ENCODE measurements at regions not wholly inside any gene's neighbourhood (a gene's known extent, or its start where the extent isn't known, plus 50 kb on each side); places are given as distances from the start of the nearest gene placed in this dataset.

DNA sequence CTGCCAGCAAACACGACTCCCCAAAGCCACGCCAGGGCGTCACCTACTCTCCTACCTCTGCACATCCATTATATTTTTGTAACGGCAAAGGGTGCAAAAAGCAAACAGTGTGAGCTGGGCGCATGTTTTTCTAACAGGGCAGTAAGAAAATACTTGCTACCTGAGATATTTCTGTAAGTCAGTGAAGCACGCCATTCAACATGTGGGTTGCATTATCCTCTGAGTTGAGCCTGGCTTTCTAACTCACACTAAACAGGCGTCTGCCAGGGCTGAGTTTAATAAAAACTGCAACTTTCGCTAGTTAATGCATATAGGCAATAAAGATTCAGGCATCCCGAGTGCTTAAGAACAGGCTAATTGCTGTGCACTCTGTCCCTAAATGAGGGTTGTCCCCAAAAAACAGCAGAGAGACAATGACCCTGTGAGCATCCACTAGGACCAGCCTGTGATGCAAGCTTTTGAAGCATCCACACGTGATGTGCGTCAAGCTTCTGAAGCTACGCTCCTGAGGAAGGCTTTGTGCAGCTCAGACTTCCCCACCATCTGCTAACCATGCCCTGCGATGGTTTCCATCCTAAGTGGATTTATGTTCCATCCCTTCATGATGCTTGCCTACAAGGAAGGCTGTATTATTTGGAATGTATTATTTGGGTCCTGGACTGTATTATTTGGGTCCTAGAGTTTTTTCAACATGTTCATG lies 70.0 kb upstream of the SIM2 start (continued):
- TF ChIP-seq, protein P1, sequence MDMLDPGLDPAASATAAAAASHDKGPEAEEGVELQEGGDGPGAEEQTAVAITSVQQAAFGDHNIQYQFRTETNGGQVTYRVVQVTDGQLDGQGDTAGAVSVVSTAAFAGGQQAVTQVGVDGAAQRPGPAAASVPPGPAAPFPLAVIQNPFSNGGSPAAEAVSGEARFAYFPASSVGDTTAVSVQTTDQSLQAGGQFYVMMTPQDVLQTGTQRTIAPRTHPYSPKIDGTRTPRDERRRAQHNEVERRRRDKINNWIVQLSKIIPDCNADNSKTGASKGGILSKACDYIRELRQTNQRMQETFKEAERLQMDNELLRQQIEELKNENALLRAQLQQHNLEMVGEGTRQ (IDR thresholded peaks at IDR 0.05; ENCODE audit: borderline replicate concordance, low read depth, low read length) = no peak

DNA sequence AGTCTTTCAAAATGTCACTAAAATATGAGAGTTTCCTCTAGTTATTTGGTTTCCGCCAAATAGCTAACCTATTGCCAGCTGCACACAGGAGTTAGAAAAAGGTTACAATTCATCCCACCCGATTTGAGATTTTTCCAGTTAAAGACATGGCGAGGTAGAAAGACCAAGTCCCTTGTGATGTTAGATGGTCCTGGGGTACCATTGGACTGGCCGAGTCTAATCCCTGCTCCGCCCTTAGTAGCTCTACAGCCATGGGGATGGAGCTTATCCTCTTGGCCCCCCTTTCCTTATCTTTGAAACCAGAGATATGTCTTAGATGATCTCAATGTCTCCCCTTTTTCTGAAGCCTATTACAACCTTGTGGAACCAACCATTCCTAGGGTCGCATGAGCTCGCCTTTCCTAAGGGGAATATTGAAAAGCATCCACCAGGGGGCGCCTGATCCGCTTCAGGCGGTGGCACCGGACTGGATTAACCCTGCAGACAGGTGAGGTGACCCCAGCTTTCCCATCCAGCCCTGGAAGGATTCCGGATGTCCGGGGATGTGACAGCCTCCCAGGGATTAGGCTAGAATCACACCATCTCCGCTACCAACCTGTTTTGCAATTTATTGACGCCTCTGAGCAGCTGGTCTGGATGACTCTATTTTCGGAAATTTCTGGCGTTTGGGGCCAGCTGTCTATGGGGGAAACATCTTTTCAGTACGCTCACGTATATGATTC lies 68.3 kb upstream of the SIM2 start:
- WGBS (ENCODE audit: low lambda C conversion rate) = 39% methylated on average over 16 of the region's 19 CpGs
- no peaks in the 10 kb centered on the region for H4K20me1 ChIP-seq (ENCODE audit: insufficient read depth)
- H3K4me3 ChIP-seq (ENCODE audit: low read depth in 2 of 2, low read length in 1 of 2) = no peak overlapping the region; a peak in 1 of 4 replicates
- no peaks in the 10 kb centered on the region for H3F3A ChIP-seq (replicated peaks; ENCODE audit: insufficient read depth)
- POLR2A ChIA-PET = no interaction called here
- CTCF ChIA-PET = interaction anchor here (0.6 to 2.6 kb wide), 61 partner anchors 9 to 337 kb away, joined by 3 to 20 read pairs (median 4); no protein-coding TSS in a partner anchor
- H3K79me2 ChIP-seq (ENCODE audit: insufficient read depth) = no peaks in the 10 kb centered on the region
- TF ChIP-seq SMC3 (IDR thresholded peaks at IDR 0.05; ENCODE audit: low read depth, low read length) (peak; percentile 60), TCF12 (IDR thresholded peaks at IDR 0.05) (no peak), RAD21 (IDR thresholded peaks at IDR 0.05; ENCODE audit: low read length) (peak; percentile 53)
- TF ChIP-seq, protein P2, sequence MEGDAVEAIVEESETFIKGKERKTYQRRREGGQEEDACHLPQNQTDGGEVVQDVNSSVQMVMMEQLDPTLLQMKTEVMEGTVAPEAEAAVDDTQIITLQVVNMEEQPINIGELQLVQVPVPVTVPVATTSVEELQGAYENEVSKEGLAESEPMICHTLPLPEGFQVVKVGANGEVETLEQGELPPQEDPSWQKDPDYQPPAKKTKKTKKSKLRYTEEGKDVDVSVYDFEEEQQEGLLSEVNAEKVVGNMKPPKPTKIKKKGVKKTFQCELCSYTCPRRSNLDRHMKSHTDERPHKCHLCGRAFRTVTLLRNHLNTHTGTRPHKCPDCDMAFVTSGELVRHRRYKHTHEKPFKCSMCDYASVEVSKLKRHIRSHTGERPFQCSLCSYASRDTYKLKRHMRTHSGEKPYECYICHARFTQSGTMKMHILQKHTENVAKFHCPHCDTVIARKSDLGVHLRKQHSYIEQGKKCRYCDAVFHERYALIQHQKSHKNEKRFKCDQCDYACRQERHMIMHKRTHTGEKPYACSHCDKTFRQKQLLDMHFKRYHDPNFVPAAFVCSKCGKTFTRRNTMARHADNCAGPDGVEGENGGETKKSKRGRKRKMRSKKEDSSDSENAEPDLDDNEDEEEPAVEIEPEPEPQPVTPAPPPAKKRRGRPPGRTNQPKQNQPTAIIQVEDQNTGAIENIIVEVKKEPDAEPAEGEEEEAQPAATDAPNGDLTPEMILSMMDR (IDR thresholded peaks at IDR 0.05) = peak; percentile 75
- no peaks in the 10 kb centered on the region for H3K9me2 ChIP-seq
- peaks cover 0 to 12% of the 10 kb centered on the region in 2 experiments; a peak in 1 of 4 replicates for H3K4me1 ChIP-seq (ENCODE audit: control insufficient read depth in 1 of 2, insufficient read depth in 2 of 2, low read depth in 1 of 2, low read length in 1 of 2)
- no peak overlapping the region for H2AFZ ChIP-seq (ENCODE audit: low read depth)
- no peaks in the 10 kb centered on the region for H3K9me3 ChIP-seq
- no peak overlapping the region for H3K27ac ChIP-seq (ENCODE audit: low read depth in 2 of 2, low read length in 1 of 2)
- peak; percentile 67 for DNase-seq
- H3K27me3 ChIP-seq (ENCODE audit: insufficient read depth) = peaks cover 36% of the 10 kb centered on the region
- no peak overlapping the region for H3K9ac ChIP-seq
- no peak overlapping the region for H3K4me2 ChIP-seq
- H3K36me3 ChIP-seq (replicated peaks in 1 of 2; ENCODE audit: control insufficient read depth in 1 of 2, insufficient read depth in 2 of 2, low read length in 1 of 2) = no peaks in the 10 kb centered on the region

DNA sequence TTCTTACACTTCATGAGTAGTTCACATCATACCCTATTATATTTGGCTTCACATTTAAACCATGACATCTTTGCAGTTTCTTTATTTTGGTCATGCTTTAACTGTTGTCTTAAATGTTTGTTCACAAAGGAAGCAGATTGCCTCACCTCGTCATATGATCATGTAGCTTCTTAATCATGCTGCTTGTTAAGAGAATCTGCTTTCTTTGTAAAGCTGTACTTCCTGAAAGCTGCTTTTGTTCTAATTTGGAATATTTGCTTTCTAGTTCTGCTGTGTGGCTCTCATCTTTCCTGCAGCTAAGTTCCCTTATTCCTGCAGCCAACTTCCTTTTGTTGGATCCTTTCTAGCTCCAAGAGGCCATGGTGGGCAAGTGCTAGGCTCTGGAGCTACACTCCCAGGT lies 62.9 kb upstream of the SIM2 start:
- H3K27ac ChIP-seq (ENCODE audit: low read depth in 2 of 2, low read length in 1 of 2) = no peak overlapping the region
- H3K9me3 ChIP-seq = no peaks in the 10 kb centered on the region; the same call in 1 of the 2 replicates
- no peak overlapping the region for H3K9ac ChIP-seq
- no peak for TF ChIP-seq SIN3A (IDR thresholded peaks at IDR 0.05; ENCODE audit: borderline replicate concordance, low read depth, low read length)
- TF ChIP-seq, protein P2 (IDR thresholded peaks at IDR 0.05) = no peak
- no peak for TF ChIP-seq NFIC (IDR thresholded peaks at IDR 0.05; ENCODE audit: borderline replicate concordance)
- H3K4me2 ChIP-seq = no peak overlapping the region
- H3K27me3 ChIP-seq (ENCODE audit: insufficient read depth) = peaks cover 37% of the 10 kb centered on the region
- no peak overlapping the region for H2AFZ ChIP-seq (ENCODE audit: low read depth)
- H3K79me2 ChIP-seq (ENCODE audit: insufficient read depth) = no peaks in the 10 kb centered on the region
- H4K20me1 ChIP-seq (ENCODE audit: insufficient read depth) = no peaks in the 10 kb centered on the region
- H3K4me1 ChIP-seq (ENCODE audit: control insufficient read depth in 1 of 2, insufficient read depth in 2 of 2, low read depth in 1 of 2, low read length in 1 of 2) = no peaks in the 10 kb centered on the region; a peak in 1 of 4 replicates
- 3% methylated on average over 1 of the region's 1 CpG for WGBS (ENCODE audit: low lambda C conversion rate)
- DNase-seq = no peak
- POLR2A ChIA-PET = no interaction called here
- H3K4me3 ChIP-seq (ENCODE audit: low read depth in 2 of 2, low read length in 1 of 2) = no peak overlapping the region
- H3K9me2 ChIP-seq = no peaks in the 10 kb centered on the region
- CTCF ChIA-PET = interaction anchor here (1.5 kb wide), 1 partner anchor 218 kb away, joined by 5 read pairs; no protein-coding TSS in a partner anchor
- no peaks in the 10 kb centered on the region for H3F3A ChIP-seq (replicated peaks; ENCODE audit: insufficient read depth)
- H3K36me3 ChIP-seq (replicated peaks in 1 of 2; ENCODE audit: control insufficient read depth in 1 of 2, insufficient read depth in 2 of 2, low read length in 1 of 2) = no peaks in the 10 kb centered on the region
